IMR-90 (cell line): ENCODE measurements at regions not wholly inside any gene's neighbourhood (a gene's known extent, or its start where the extent isn't known, plus 50 kb on each side); places are given as distances from the start of the nearest gene placed in this dataset.

ENCODE experiments used
- ATAC-seq: fragments of 200-7000 bp; cut with Tn5 transposase; 2 replicates; pipeline ENCODE4 v1.9.1; 2020; ENCODE audit warnings: low read depth, mild to moderate bottlenecking, moderate library complexity
- BruUV-seq: library from RNA; stranded (reverse); fragments of 400-500 nt; replicated peaks from 2 replicates; lab custom pipeline; 2021; lab: Mats Ljungman, UMichigan
- CTCF ChIA-PET: fragments of 300-600 bp; formaldehyde crosslinking; extraction: SDS; loops from one replicate; lab custom pipeline; 2021; ENCODE audit warnings: antibody characterized with exemption; lab: Yijun Ruan, JAX
- POLR2A ChIA-PET: fragments of 300-600 bp; sonication (Branson Sonifier 250); formaldehyde crosslinking; loops from one replicate; lab custom pipeline; 2022; ENCODE audit warnings: antibody characterized with exemption; ENCODE audit not compliant: unreplicated experiment; lab: Charles Lee
- DNase-seq: peaks from one replicate; pipeline ENCODE4 v3.0.0; 2013
- H2AFZ ChIP-seq: replicated peaks from 2 replicates; pipeline ENCODE3; 2013; ENCODE audit warnings: low read length, mild to moderate bottlenecking; ENCODE audit not compliant: poor library complexity
- H2AK5ac ChIP-seq: 2 replicates; pipeline ENCODE4 v1.6.1; 2013; ENCODE audit warnings: low read depth, low read length, inconsistent platforms
- H2AK9ac ChIP-seq: replicated peaks from 2 replicates; pipeline ENCODE3; 2013; ENCODE audit warnings: mild to moderate bottlenecking, low read depth, low read length, moderate library complexity; ENCODE audit not compliant: poor library complexity
- H2BK120ac ChIP-seq: 2 replicates; pipeline ENCODE4 v1.6.1; 2013; ENCODE audit warnings: low read depth, low read length, inconsistent platforms
- H2BK15ac ChIP-seq: 3 replicates; pipeline ENCODE4 v1.6.1; 2013; ENCODE audit warnings: low read depth, low read length, inconsistent platforms
- H2BK20ac ChIP-seq: 2 replicates; pipeline ENCODE4 v1.6.1; 2013; ENCODE audit warnings: low read depth, mild to moderate bottlenecking, inconsistent platforms, low read length, moderate library complexity
- H2BK5ac ChIP-seq: 2 replicates; pipeline ENCODE4 v1.6.1; 2013; ENCODE audit warnings: mild to moderate bottlenecking, low read depth, low read length, inconsistent platforms; ENCODE audit not compliant: poor library complexity, severe bottlenecking
- H3K14ac ChIP-seq: replicated peaks from 2 replicates; pipeline ENCODE4 v1.6.1; 2013; ENCODE audit warnings: low read depth, low read length, inconsistent platforms
- H3K18ac ChIP-seq: 2 replicates; pipeline ENCODE4 v1.6.1; 2013; ENCODE audit warnings: low read depth, low read length, control low read depth
- H3K23ac ChIP-seq: 2 replicates; pipeline ENCODE4 v1.6.1; 2013; ENCODE audit warnings: low read depth, low read length, inconsistent platforms
- H3K27ac ChIP-seq: 2 replicates; pipeline ENCODE4 v1.5.1; 2013; ENCODE audit warnings: mild to moderate bottlenecking, control low read depth, low read length; ENCODE audit not compliant: insufficient read depth
- H3K27me3 ChIP-seq: 2 replicates; pipeline ENCODE4 v1.6.1; 2013; ENCODE audit warnings: low read length; ENCODE audit not compliant: control insufficient read depth, insufficient read depth
- H3K36me3 ChIP-seq: 2 replicates; pipeline ENCODE4 v1.6.1; 2013; ENCODE audit warnings: low read length, mixed read lengths; ENCODE audit not compliant: control insufficient read depth, insufficient read depth
- H3K4ac ChIP-seq: 2 replicates; pipeline ENCODE4 v1.6.1; 2013; ENCODE audit warnings: low read depth, low read length, inconsistent platforms
- H3K4me1 ChIP-seq: 2 replicates; pipeline ENCODE4 v1.6.1; 2013; ENCODE audit warnings: low read length, mixed read lengths; ENCODE audit not compliant: control insufficient read depth, insufficient read depth
- H3K4me2 ChIP-seq: 2 replicates; pipeline ENCODE4 v1.6.1; 2013; ENCODE audit warnings: low read depth, mild to moderate bottlenecking, control low read depth, low read length, moderate library complexity
- H3K4me3 ChIP-seq: 2 replicates; pipeline ENCODE4 v1.5.1; 2013; ENCODE audit warnings: low read depth, mild to moderate bottlenecking, control low read depth, low read length, moderate library complexity; ENCODE audit not compliant: insufficient read depth
- H3K56ac ChIP-seq: 2 replicates; pipeline ENCODE4 v1.6.1; 2013; ENCODE audit warnings: low read length, inconsistent platforms; ENCODE audit not compliant: insufficient read depth; ENCODE audit errors: extremely low read depth
- H3K79me1 ChIP-seq, 2 experiments: 2 replicates each; pipeline ENCODE4 v1.6.1; 2013; ENCODE audit warnings: low read length in 2 of 2, inconsistent platforms in 1 of 2, low read depth in 1 of 2
- H3K9ac ChIP-seq: 2 replicates; pipeline ENCODE4 v1.6.1; 2013; ENCODE audit warnings: low read depth, low read length, control low read depth
- H3K9me1 ChIP-seq: 2 replicates; pipeline ENCODE4 v1.6.1; 2013; ENCODE audit warnings: low read length, inconsistent platforms; ENCODE audit not compliant: insufficient read depth
- H3K9me3 ChIP-seq: 2 replicates; pipeline ENCODE4 v1.6.1; 2013; ENCODE audit warnings: low read length; ENCODE audit not compliant: control insufficient read depth, insufficient read depth
- H4K20me1 ChIP-seq: 2 replicates; pipeline ENCODE4 v1.6.1; 2013; ENCODE audit warnings: low read length, inconsistent platforms; ENCODE audit not compliant: insufficient read depth
- H4K5ac ChIP-seq: 2 replicates; pipeline ENCODE4 v1.6.1; 2013; ENCODE audit warnings: mild to moderate bottlenecking, low read depth, low read length, control low read depth
- H4K8ac ChIP-seq, 2 experiments: 2 replicates each; pipeline ENCODE4 v1.6.1; 2013; ENCODE audit warnings: low read depth in 2 of 2, low read length in 2 of 2, control low read depth in 1 of 2, inconsistent platforms in 1 of 2
- H4K91ac ChIP-seq: 2 replicates; pipeline ENCODE4 v1.6.1; 2013; ENCODE audit warnings: low read depth, low read length, inconsistent platforms; ENCODE audit not compliant: insufficient read depth
- BHLHE40 ChIP-seq: fragments of 150-350 bp; IDR thresholded peaks from 2 replicates; pipeline ENCODE4 v1.6.1; 2016; ENCODE audit warnings: mild to moderate bottlenecking, low read depth, low read length
- CEBPB ChIP-seq: IDR thresholded peaks from 2 replicates; pipeline ENCODE4 v1.6.1; 2012; ENCODE audit warnings: low read depth, low read length, improper control_type of control experiment
- CHD1 ChIP-seq: IDR thresholded peaks from 2 replicates; pipeline ENCODE4 v1.6.1; 2012; ENCODE audit warnings: low read depth, low read length, improper control_type of control experiment
- CTCF ChIP-seq: conservative IDR thresholded peaks from 2 replicates; pipeline ENCODE4 v1.5.1; 2012; ENCODE audit warnings: mild to moderate bottlenecking, low read depth, low read length, improper control_type of control experiment
- ELK1 ChIP-seq: fragments of 150-350 bp; IDR thresholded peaks from 2 replicates; pipeline ENCODE4 v1.6.1; 2016; ENCODE audit warnings: low read depth, mild to moderate bottlenecking, low read length, moderate library complexity, borderline replicate concordance
- FOS ChIP-seq: fragments of 150-350 bp; IDR thresholded peaks from 2 replicates; pipeline ENCODE4 v1.6.1; 2016; ENCODE audit warnings: low read depth, low read length
- NFE2L2 ChIP-seq: fragments of 150-350 bp; IDR thresholded peaks from 2 replicates; pipeline ENCODE4 v1.6.1; 2016; ENCODE audit warnings: low read depth, mild to moderate bottlenecking, low read length
- RAD21 ChIP-seq: IDR thresholded peaks from 2 replicates; pipeline ENCODE4 v1.6.1; 2012; ENCODE audit warnings: low read length, improper control_type of control experiment
- RCOR1 ChIP-seq: IDR thresholded peaks from 2 replicates; pipeline ENCODE4 v1.6.1; 2012; ENCODE audit warnings: mild to moderate bottlenecking, low read length, improper control_type of control experiment; ENCODE audit not compliant: insufficient replicate concordance
- RFX5 ChIP-seq: IDR thresholded peaks from 2 replicates; pipeline ENCODE4 v1.8.0; 2012; ENCODE audit warnings: low read depth, mild to moderate bottlenecking, low read length, moderate library complexity
- SMC3 ChIP-seq: fragments of 150-350 bp; IDR thresholded peaks from 2 replicates; pipeline ENCODE4 v1.6.1; 2016; ENCODE audit warnings: low read depth, mild to moderate bottlenecking, antibody characterized with exemption, low read length, moderate library complexity
- USF2 ChIP-seq: fragments of 150-350 bp; IDR thresholded peaks from 2 replicates; pipeline ENCODE4 v1.6.1; 2017; ENCODE audit warnings: mild to moderate bottlenecking, antibody characterized with exemption, low read length, low read depth
- WGBS, 2 experiments: methylation state at CpG; one replicate each; pipeline versions ENCODE4 v1.1.5 to v1.1.7; 2013; ENCODE audit warnings: missing lambda C conversion rate in 2 of 2; ENCODE audit not compliant: insufficient read length in 1 of 2; ENCODE audit errors: extremely low coverage in 2 of 2; 5-methylcytosine and 5-hydroxymethylcytosine counted together
- dilution Hi-C: fragments of 300-500 bp; cut with HindIII; formaldehyde crosslinking; loops from one replicate; pipeline ENCODE4 v1.14.3; 2018; ENCODE audit warnings: low sequenced_read_pairs; ENCODE audit not compliant: unreplicated experiment
- in situ Hi-C: fragments of 300-500 bp; cut with MboI; formaldehyde crosslinking; loops from 3 replicates; pipeline ENCODE4 v1.14.3; 2019; ENCODE audit warnings: low sequenced_read_pairs, inconsistent platforms, mixed read lengths
- intact Hi-C: fragments of 100-400 bp; cut with micrococcal nuclease; formaldehyde crosslinking; loops from 2 replicates; pipeline ENCODE4 v1.10.0; 2022

GRCh38 chr12:60197589-60197988 lies 601.8 kb downstream of the SLC16A7 start:
- H3K4me2 ChIP-seq = no peak overlapping the region
- H3K4me3 ChIP-seq = no peak overlapping the region
- H3K4ac ChIP-seq = no peak overlapping the region
- ChIA-PET POLR2A (no interaction called here), CTCF (no interaction called here)
- intact Hi-C loops = no loop called here
- no peaks in the 10 kb centered on the region for H3K9me3 ChIP-seq
- H4K91ac ChIP-seq = no peak overlapping the region
- no peak overlapping the region for H3K56ac ChIP-seq
- no peak overlapping the region for H2BK120ac ChIP-seq
- no peak overlapping the region for H3K23ac ChIP-seq
- WGBS, 2 experiments = no CpG with 5 or more reads among the region's 2 CpGs
- no peak overlapping the region for H3K9ac ChIP-seq
- H4K5ac ChIP-seq = no peak overlapping the region
- H3K27ac ChIP-seq = no peak overlapping the region
- H4K8ac ChIP-seq = no peak overlapping the region
- no peaks in the 10 kb centered on the region for H3K36me3 ChIP-seq
- TF ChIP-seq RAD21 = no peak
- peak; percentile 82 for TF ChIP-seq FOS
- no peak for TF ChIP-seq ELK1
- TF ChIP-seq CHD1 = no peak
- peak; percentile 93 for TF ChIP-seq CEBPB
- no peak for TF ChIP-seq CTCF
- no peak for TF ChIP-seq RCOR1
- no peak for TF ChIP-seq RFX5
- TF ChIP-seq NFE2L2 = peak; percentile 64; the same call in 1 of the 2 replicates
- TF ChIP-seq USF2 = no peak
- TF ChIP-seq BHLHE40 = peak; percentile 24; the same call in 1 of the 2 replicates
- TF ChIP-seq SMC3 = no peak
- peak; percentile 49; the same call in 1 of the 2 replicates for ATAC-seq
- H3K9me1 ChIP-seq = no peaks in the 10 kb centered on the region; the same call in 1 of the 2 replicates
- no peak overlapping the region for H3K18ac ChIP-seq
- H2AFZ ChIP-seq = no peak overlapping the region
- dilution Hi-C loops = no loop called here
- no peak overlapping the region for H3K14ac ChIP-seq
- H3K4me1 ChIP-seq = peaks cover 3% of the 10 kb centered on the region; the same call in 1 of the 2 replicates
- no peaks in the 10 kb centered on the region for H3K27me3 ChIP-seq
- no peak overlapping the region for H2BK20ac ChIP-seq
- H2AK5ac ChIP-seq = no peak overlapping the region
- H4K20me1 ChIP-seq = no peaks in the 10 kb centered on the region
- peak overlapping the region; percentile 20 for H2BK5ac ChIP-seq
- in situ Hi-C loops = no loop called here
- peak; percentile 77 for DNase-seq
- H3K79me1 ChIP-seq = no peaks in the 10 kb centered on the region
- no TSS peak for BruUV-seq
- no peak overlapping the region for H2BK15ac ChIP-seq
- no peak overlapping the region for H2AK9ac ChIP-seq
